AG09319 (cell line): ENCODE measurements at regions not wholly inside any gene's neighbourhood (a gene's known extent, or its start where the extent isn't known, plus 50 kb on each side); places are given as distances from the start of the nearest gene placed in this dataset.

ENCODE experiments used
- DNase-seq: peaks from one replicate; pipeline ENCODE4 v3.0.0-alpha.2; 2010; ENCODE audit warnings: low read depth; ENCODE audit errors: extremely low read depth
- TF ChIP-seq, protein P1 (sequence below): IDR thresholded peaks from 2 replicates; pipeline ENCODE4 v1.5.1; 2011; ENCODE audit warnings: low read depth, mild to moderate bottlenecking, inconsistent platforms, low read length, moderate library complexity

DNA sequence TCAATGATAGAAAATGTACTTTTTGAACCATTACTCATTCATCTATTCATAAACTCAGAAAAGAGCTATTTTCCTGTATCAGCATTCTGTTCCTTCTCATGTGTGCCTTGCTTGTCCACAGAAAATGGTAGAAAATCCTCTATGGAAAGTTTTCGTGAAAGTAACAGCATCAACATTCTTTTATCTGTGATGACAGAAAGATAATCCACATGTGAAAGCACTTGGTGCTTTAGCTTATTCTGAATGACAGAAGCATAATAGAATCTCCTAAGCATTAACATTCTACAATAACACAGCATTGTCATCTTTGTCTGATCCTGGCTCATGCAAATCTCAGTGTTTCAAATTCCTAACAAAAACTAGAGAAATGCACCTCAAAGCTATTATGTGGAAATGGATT lies 431.9 kb downstream of the ADAMTS20 start:
- TF ChIP-seq, protein P1, sequence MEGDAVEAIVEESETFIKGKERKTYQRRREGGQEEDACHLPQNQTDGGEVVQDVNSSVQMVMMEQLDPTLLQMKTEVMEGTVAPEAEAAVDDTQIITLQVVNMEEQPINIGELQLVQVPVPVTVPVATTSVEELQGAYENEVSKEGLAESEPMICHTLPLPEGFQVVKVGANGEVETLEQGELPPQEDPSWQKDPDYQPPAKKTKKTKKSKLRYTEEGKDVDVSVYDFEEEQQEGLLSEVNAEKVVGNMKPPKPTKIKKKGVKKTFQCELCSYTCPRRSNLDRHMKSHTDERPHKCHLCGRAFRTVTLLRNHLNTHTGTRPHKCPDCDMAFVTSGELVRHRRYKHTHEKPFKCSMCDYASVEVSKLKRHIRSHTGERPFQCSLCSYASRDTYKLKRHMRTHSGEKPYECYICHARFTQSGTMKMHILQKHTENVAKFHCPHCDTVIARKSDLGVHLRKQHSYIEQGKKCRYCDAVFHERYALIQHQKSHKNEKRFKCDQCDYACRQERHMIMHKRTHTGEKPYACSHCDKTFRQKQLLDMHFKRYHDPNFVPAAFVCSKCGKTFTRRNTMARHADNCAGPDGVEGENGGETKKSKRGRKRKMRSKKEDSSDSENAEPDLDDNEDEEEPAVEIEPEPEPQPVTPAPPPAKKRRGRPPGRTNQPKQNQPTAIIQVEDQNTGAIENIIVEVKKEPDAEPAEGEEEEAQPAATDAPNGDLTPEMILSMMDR: no peak
- DNase-seq: no peak

DNA sequence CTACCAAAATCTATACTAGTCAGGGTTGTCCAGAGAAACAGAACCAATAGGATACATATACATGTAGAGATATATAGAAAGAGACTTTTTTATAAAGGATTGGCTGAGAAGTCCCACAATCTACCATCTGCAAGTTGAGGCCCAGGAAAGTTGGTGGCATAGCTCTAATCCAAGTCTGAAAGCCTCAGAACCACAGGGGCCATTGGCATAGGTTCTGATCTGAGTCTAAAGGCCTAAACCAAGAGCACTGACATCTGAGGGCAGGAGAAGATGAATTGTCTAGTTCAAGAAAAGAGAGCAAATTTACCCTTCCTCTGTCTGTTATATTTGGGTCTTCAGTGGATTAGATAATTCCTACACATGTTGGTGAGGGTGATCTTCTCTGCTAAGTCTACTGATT lies 433.1 kb downstream of the ADAMTS20 start:
- DNase-seq: no peak
- TF ChIP-seq, protein P1: no peak

DNA sequence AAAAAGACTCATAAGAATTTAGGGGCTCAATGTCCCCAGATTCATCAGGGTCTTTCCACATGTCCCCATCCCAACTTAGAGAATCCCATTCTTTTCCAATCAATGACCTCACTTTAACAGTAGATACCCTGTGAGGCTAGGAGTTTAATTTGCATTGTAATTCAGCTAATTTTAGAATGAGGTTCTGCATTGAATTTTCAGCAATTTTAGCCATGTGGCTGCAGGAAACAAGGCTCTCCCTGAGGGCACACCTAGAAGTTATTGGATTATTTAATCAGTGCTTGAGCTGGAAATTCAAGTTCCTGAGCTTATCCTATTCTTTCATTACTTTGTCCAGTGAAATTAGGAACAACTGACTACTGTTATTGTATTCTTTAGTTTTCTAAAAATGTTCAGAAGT lies 433.8 kb downstream of the ADAMTS20 start:
- DNase-seq: no peak

DNA sequence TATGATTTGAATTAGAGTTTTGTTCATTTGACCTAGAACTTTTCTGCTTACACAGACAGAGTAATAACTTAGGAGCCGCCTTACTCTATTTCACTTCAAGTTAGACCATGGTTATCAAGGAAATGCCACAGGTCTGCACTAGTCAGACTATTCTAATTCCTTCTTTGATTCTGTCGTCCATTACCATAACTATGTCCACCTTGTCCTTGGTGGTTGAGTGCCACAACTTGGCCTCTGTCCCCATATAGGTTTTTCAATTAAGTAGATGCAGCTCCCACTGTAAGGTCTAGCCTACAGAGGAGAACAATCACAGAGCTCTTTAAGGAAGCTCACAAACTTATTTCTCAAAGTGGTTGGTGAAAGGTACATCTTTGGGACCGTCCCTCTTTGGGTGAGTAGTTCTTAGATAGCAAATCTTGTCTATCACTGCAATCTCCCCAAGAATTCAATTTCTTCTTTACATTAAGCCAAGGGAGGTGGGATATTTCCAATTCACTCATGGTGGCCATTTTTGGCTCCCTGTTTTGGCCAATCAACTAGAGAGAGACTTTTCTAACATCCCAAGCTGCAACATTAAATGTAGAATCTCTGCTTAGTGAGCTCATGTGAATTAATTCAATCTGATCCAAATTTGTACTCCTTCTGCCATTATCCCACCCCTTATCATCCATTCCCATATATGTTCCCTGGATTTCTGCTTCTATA lies 434.6 kb downstream of the ADAMTS20 start:
- no peak for DNase-seq
- TF ChIP-seq, protein P1: no peak

More for the DNA sequence above, 433.8 kb downstream of the ADAMTS20 start:
- TF ChIP-seq, protein P1: no peak

DNA sequence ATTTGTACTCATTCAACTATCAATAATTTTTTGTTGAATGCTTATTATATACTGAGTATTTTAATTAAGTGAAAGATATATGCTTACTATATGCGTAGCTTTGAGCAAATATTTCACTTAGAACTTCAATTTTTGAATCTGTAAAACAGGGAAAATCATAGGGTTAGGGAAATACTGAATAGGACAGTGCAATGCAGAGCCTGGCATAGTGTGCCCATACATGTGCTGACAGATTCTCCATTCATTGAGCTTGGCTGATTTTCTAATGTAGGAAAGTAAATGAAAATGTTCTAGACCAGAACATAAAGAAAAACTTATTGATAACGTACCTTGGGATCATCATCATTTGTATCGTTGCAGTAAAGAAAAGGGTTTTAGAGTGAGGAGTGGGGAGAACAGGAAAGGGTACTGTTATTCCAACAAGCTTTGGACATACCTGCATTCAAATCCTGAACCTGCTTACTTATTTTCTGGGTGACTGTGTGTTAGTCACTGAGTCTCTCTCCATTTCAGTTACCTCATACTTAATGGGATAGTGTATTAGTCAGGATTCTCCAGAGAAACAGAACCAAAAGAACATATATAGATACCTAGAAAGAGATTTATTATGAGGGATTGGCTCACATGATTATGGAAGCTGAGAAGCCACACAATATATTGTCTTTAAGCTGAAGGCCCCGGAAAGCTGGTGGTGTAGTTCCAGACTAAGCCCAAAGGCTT lies 436.4 kb downstream of the ADAMTS20 start:
- TF ChIP-seq, protein P1: no peak
- no peak for DNase-seq

DNA sequence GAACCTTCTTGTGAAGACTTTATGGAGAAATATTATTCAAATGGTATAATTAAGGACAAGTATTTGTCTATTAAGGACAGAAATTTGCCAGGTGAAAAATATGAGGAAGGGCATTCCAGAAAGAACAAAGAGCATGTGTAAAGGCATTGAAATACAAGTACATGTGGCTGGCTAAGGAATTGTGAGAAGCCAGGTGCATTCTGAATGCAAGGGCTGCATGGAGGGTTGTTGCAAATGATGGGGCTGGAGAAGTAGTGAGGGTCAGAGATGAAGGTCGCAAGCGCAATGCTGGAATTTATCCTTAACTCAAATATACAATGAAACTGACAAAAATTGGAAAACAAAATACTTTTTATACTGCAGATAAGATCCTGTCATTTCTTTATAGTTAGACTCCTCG lies 437.7 kb downstream of the ADAMTS20 start:
- TF ChIP-seq, protein P1: no peak
- no peak for DNase-seq

DNA sequence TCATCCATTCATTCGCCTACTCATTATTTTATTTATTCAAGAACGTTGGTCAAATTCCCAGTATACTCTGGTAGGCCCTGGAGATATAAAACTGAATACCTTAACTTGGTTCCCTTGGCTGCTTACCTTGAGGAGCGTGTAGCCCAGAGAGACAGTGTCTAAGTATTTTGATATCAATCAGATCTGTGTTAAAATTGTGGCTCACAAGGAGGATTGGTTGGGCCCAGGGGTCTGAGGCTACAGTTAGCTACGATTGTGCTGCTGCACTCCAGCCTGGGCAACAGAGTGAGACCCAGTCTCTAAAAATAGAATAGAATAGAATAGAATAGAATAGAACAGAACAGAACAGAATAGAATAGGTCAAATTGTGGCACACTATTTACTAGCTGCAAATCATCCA lies 438.4 kb downstream of the ADAMTS20 start:
- DNase-seq: no peak
- TF ChIP-seq, protein P1: no peak
